ENCODE measurements at regions not wholly inside any gene's neighbourhood (a gene's known extent, or its start where the extent isn't known, plus 50 kb on each side); places are given as distances from the start of the nearest gene placed in this dataset.

GRCh38 chr2:103809941-103810441 is 1043.9 kb upstream of the POU3F3 start:
- DNase-seq, result no peak

GRCh38 chr2:103810875-103811274 is 1043.0 kb upstream of the POU3F3 start:
- no peak for DNase-seq

- DNase-seq, result no peak
These were observed 1039.9 kb upstream of the POU3F3 start for GRCh38 chr2:103814016-103814415.

GRCh38 chr2:103815731-103816130 is 1038.2 kb upstream of the POU3F3 start:
- DNase-seq, result no peak

GRCh38 chr2:103817746-103818145 is 1036.2 kb upstream of the POU3F3 start:
- no peak for DNase-seq

- DNase-seq, result no peak
These were observed 1035.7 kb upstream of the POU3F3 start for GRCh38 chr2:103818176-103818575.

GRCh38 chr2:103819599-103819998 is 1034.3 kb upstream of the POU3F3 start:
- DNase-seq, result no peak

GRCh38 chr2:103823847-103824246 is 1030.1 kb upstream of the POU3F3 start:
- no peak for DNase-seq

- no peak for DNase-seq
These were observed 1006.6 kb upstream of the POU3F3 start for GRCh38 chr2:103847276-103847675.

GRCh38 chr2:103859238-103859637 is 994.7 kb upstream of the POU3F3 start:
- DNase-seq, result no peak

GRCh38 chr2:103860016-103860415 is 993.9 kb upstream of the POU3F3 start:
- no peak for DNase-seq

GRCh38 chr2:103868396-103868795 is 985.5 kb upstream of the POU3F3 start:
- no peak for DNase-seq

- DNase-seq, result no peak
These were observed 980.1 kb upstream of the POU3F3 start for GRCh38 chr2:103873716-103874351.

- no peak for DNase-seq
These were observed 978.8 kb upstream of the POU3F3 start for GRCh38 chr2:103875131-103875530.

- no peak for DNase-seq
These were observed 978.4 kb upstream of the POU3F3 start for GRCh38 chr2:103875531-103875930.

- no peak for DNase-seq
These were observed 977.3 kb upstream of the POU3F3 start for GRCh38 chr2:103876611-103877010.

- no peak for DNase-seq
These were observed 974.8 kb upstream of the POU3F3 start for GRCh38 chr2:103879101-103879500.

- DNase-seq, result no peak
These were observed 973.7 kb upstream of the POU3F3 start for GRCh38 chr2:103880081-103880834.

- no peak for DNase-seq
These were observed 966.3 kb upstream of the POU3F3 start for GRCh38 chr2:103887625-103888024.

GRCh38 chr2:103896182-103896581 is 957.7 kb upstream of the POU3F3 start:
- no peak for DNase-seq

GRCh38 chr2:103898561-103898960 is 955.4 kb upstream of the POU3F3 start:
- DNase-seq, result no peak

- DNase-seq, result no peak
These were observed 951.6 kb upstream of the POU3F3 start for GRCh38 chr2:103902347-103902746.

GRCh38 chr2:103921161-103921560 is 932.8 kb upstream of the POU3F3 start:
- DNase-seq, result no peak

Measured in anterior cingulate cortex (tissue), 58 donors.